Thyroid gland (tissue), 4 donors: ENCODE measurements at regions not wholly inside any gene's neighbourhood (a gene's known extent, or its start where the extent isn't known, plus 50 kb on each side); places are given as distances from the start of the nearest gene placed in this dataset.

Experiments
- DNase-seq, 2 donors: peaks; one replicate each; pipeline ENCODE4 v3.0.0-alpha.2; 2019
- H3K27ac ChIP-seq, 3 donors: fragments of 200-600 bp; sonication (generic); 1 replicate in 2 of 3; 2 replicates in 1 of 3; pipeline ENCODE4 v1.5.1; 2016 to 2019; ENCODE audit warnings: mild to moderate bottlenecking in 1 of 3, moderate library complexity in 1 of 3
- H3K27me3 ChIP-seq: fragments of 200-600 bp; sonication (generic); one replicate; pipeline ENCODE4 v1.5.1; 2019
- H3K36me3 ChIP-seq, 2 donors: fragments of 200-600 bp; sonication (generic); one replicate each; pipeline ENCODE4 v1.5.1; 2016 to 2019
- H3K4me1 ChIP-seq, 2 donors: fragments of 200-600 bp; sonication (generic); one replicate each; pipeline ENCODE4 v1.5.1; 2017 to 2019
- H3K4me3 ChIP-seq, 3 donors: fragments of 200-600 bp; sonication (generic); replicated peaks in 1 of 3; 1 replicate in 2 of 3; 2 replicates in 1 of 3; pipeline ENCODE4 v1.5.1; 2016; ENCODE audit warnings: mild to moderate bottlenecking in 1 of 3
- H3K9me3 ChIP-seq: fragments of 200-600 bp; sonication (generic); one replicate; pipeline ENCODE4 v1.5.1; 2017
- CTCF ChIP-seq, 6 experiments: fragments of 200-600 bp in 3 of 6; fragments of 450-650 bp in 3 of 6; sonication (generic) in 3 of 6; IDR thresholded peaks; one replicate each; pipeline ENCODE4 v1.5.1; 2016 to 2019; ENCODE audit warnings: antibody characterized with exemption in 6 of 6, mild to moderate bottlenecking in 2 of 6, inconsistent platforms in 1 of 6, moderate library complexity in 1 of 6
- POLR2A ChIP-seq, 2 donors: fragments of 450-650 bp; IDR thresholded peaks; one replicate each; pipeline ENCODE4 v1.6.1; 2017; ENCODE audit warnings: antibody characterized with exemption in 2 of 2, mild to moderate bottlenecking in 2 of 2, moderate library complexity in 1 of 2
- WGBS, 2 donors: methylation state at CpG; one replicate each; pipeline ENCODE4 v1.1.5; 2017; 5-methylcytosine and 5-hydroxymethylcytosine counted together
- intact Hi-C: fragments of 100-400 bp; cut with DNase I; formaldehyde crosslinking; loops from one replicate; pipeline ENCODE4 v1.15.1; 2023

- H3K27ac ChIP-seq, result no peak overlapping the region
- H3K4me1 ChIP-seq, result no peaks in the 10 kb centered on the region
- H3K4me3 ChIP-seq, result no peak overlapping the region
- no peaks in the 10 kb centered on the region for H3K27me3 ChIP-seq
- no peaks in the 10 kb centered on the region for H3K9me3 ChIP-seq
- no peak for TF ChIP-seq CTCF (IDR thresholded peaks at IDR 0.05)
- TF ChIP-seq POLR2A (IDR thresholded peaks at IDR 0.05), result no peak
- DNase-seq, result no peak
- no peaks in the 10 kb centered on the region for H3K36me3 ChIP-seq
- intact Hi-C loops, result no loop called here
- whole genome bisulfite sequencing, 2 donors, result 72% methylated on average over 3 of the region's 3 CpGs
Observed at GRCh38 chr13:71237332-71237731, 629.7 kb downstream of the DACH1 start.

- intact Hi-C loops, result no loop called here
- TF ChIP-seq POLR2A (IDR thresholded peaks at IDR 0.05) (no peak), CTCF (IDR thresholded peaks at IDR 0.05) (no peak)
Observed at GRCh38 chr13:71219698-71220415, 647.1 kb downstream of the DACH1 start.

GRCh38 chr13:71218960-71219359 is 648.0 kb downstream of the DACH1 start:
- WGBS, 2 donors, result 46 to 56% methylated on average over 3 of the region's 3 CpGs

More at GRCh38 chr13:71219698-71220415, 647.1 kb downstream of the DACH1 start:
- WGBS, 2 donors, result 81 to 85% methylated on average over 8 of the region's 8 CpGs
- no peak for DNase-seq
- H3K27ac ChIP-seq, result no peak overlapping the region
- H3K27me3 ChIP-seq, result no peaks in the 10 kb centered on the region
- H3K4me1 ChIP-seq, result no peaks in the 10 kb centered on the region
- H3K36me3 ChIP-seq, result no peaks in the 10 kb centered on the region
- H3K4me3 ChIP-seq, result no peak overlapping the region
- H3K9me3 ChIP-seq, result no peaks in the 10 kb centered on the region

GRCh38 chr13:71217827-71218226 is 649.2 kb downstream of the DACH1 start:
- WGBS, 2 donors, result 92 to 96% methylated on average over 3 of the region's 3 CpGs
- H3K36me3 ChIP-seq, result no peaks in the 10 kb centered on the region
- H3K4me1 ChIP-seq, result no peaks in the 10 kb centered on the region
- no peak overlapping the region for H3K27ac ChIP-seq
- TF ChIP-seq CTCF (IDR thresholded peaks at IDR 0.05) (no peak), POLR2A (IDR thresholded peaks at IDR 0.05) (no peak)
- no peak overlapping the region for H3K4me3 ChIP-seq
- DNase-seq, result no peak
- no peaks in the 10 kb centered on the region for H3K9me3 ChIP-seq
- H3K27me3 ChIP-seq, result no peaks in the 10 kb centered on the region
- intact Hi-C loops, result no loop called here

More at GRCh38 chr13:71218960-71219359, 648.0 kb downstream of the DACH1 start:
- intact Hi-C loops, result no loop called here
- Histone ChIP-seq H3K9me3 (no peaks in the 10 kb centered on the region), H3K27ac (no peak overlapping the region), H3K4me3 (no peak overlapping the region), H3K36me3 (no peaks in the 10 kb centered on the region), H3K4me1 (no peaks in the 10 kb centered on the region), H3K27me3 (no peaks in the 10 kb centered on the region)
- no peak for DNase-seq
- TF ChIP-seq POLR2A (IDR thresholded peaks at IDR 0.05), result no peak
- TF ChIP-seq CTCF (IDR thresholded peaks at IDR 0.05), result no peak

GRCh38 chr13:71214821-71215220 is 652.2 kb downstream of the DACH1 start:
- Histone ChIP-seq H3K36me3 (no peaks in the 10 kb centered on the region), H3K4me3 (no peak overlapping the region), H3K27ac (no peak overlapping the region), H3K9me3 (no peaks in the 10 kb centered on the region), H3K27me3 (no peaks in the 10 kb centered on the region), H3K4me1 (no peaks in the 10 kb centered on the region)
- intact Hi-C loops, result no loop called here
- no peak for DNase-seq
- TF ChIP-seq POLR2A (IDR thresholded peaks at IDR 0.05) (no peak), CTCF (IDR thresholded peaks at IDR 0.05) (no peak)
- WGBS, 2 donors, result 65 to 75% methylated on average over 4 of the region's 4 CpGs
